Panc1 (cell line): ENCODE measurements at regions not wholly inside any gene's neighbourhood (a gene's known extent, or its start where the extent isn't known, plus 50 kb on each side); places are given as distances from the start of the nearest gene placed in this dataset.

Source experiments
- ATAC-seq: fragments of 200-7000 bp; cut with Tn5 transposase; 2 replicates; pipeline ENCODE4 v1.9.1; 2020; ENCODE audit warnings: mild to moderate bottlenecking, moderate library complexity
- BruUV-seq: library from RNA; stranded (reverse); fragments of 400-500 nt; replicated peaks from 2 replicates; lab custom pipeline; 2021; lab: Mats Ljungman, UMichigan
- CTCF ChIA-PET: fragments of 300-600 bp; sonication (Branson Sonifier 250); formaldehyde crosslinking; loops from one replicate; lab custom pipeline; 2022; ENCODE audit warnings: antibody characterized with exemption; lab: Charles Lee
- POLR2A ChIA-PET: fragments of 300-600 bp; sonication (Branson Sonifier 250); formaldehyde crosslinking; loops from one replicate; lab custom pipeline; 2022; ENCODE audit warnings: antibody characterized with exemption; lab: Charles Lee
- DNase-seq: peaks from one replicate; pipeline ENCODE4 v3.0.0-alpha.2; 2010; ENCODE audit warnings: low read depth, low spot score
- H3K27ac ChIP-seq: 2 replicates; pipeline ENCODE4 v1.5.1; 2011; ENCODE audit warnings: mild to moderate bottlenecking, low read length, inconsistent platforms
- H3K27me3 ChIP-seq: fragments of 200-500 bp; sonication (Bioruptor generic); 2 replicates; pipeline ENCODE4 v1.6.0; 2014; ENCODE audit warnings: low read length, inconsistent platforms; ENCODE audit not compliant: control insufficient read depth, insufficient read depth
- H3K36me3 ChIP-seq: fragments of 200-500 bp; sonication (Bioruptor generic); 2 replicates; pipeline ENCODE4 v1.5.1; 2014; ENCODE audit warnings: inconsistent platforms, mild to moderate bottlenecking, low read length, moderate library complexity; ENCODE audit not compliant: control insufficient read depth, insufficient read depth
- H3K4me1 ChIP-seq: 2 replicates; pipeline ENCODE4 v1.5.1; 2011; ENCODE audit warnings: inconsistent platforms, mild to moderate bottlenecking, low read length, moderate library complexity; ENCODE audit not compliant: control insufficient read depth, insufficient read depth
- H3K4me3 ChIP-seq, 2 experiments: 2 replicates each; pipeline ENCODE4 v1.5.1; 2011 to 2012; ENCODE audit warnings: low read depth in 2 of 2, low read length in 2 of 2, mild to moderate bottlenecking in 2 of 2, inconsistent platforms in 1 of 2, moderate library complexity in 1 of 2
- H3K9me3 ChIP-seq: fragments of 200-500 bp; sonication (Bioruptor generic); 2 replicates; pipeline ENCODE4 v1.5.1; 2014; ENCODE audit warnings: low read depth, mild to moderate bottlenecking, inconsistent platforms, low read length, moderate library complexity; ENCODE audit not compliant: control insufficient read depth, insufficient read depth
- POLR2AphosphoS5 ChIP-seq: IDR thresholded peaks from 2 replicates; pipeline ENCODE4 v1.6.1; 2012; ENCODE audit warnings: mild to moderate bottlenecking, low read depth, low read length, moderate library complexity
- REST ChIP-seq, 2 experiments: IDR thresholded peaks; 2 replicates each; pipeline ENCODE4 v1.6.1; 2011 to 2012; ENCODE audit warnings: low read depth in 2 of 2, control low read depth in 1 of 2, low read length in 1 of 2, mild to moderate bottlenecking in 1 of 2, moderate library complexity in 1 of 2; ENCODE audit not compliant: insufficient read depth in 1 of 2
- SIN3A ChIP-seq: IDR thresholded peaks from 2 replicates; pipeline ENCODE4 v1.6.1; 2012; ENCODE audit warnings: low read depth, mild to moderate bottlenecking, low read length, moderate library complexity, borderline replicate concordance; ENCODE audit not compliant: insufficient read depth
- TCF7L2 ChIP-seq: IDR thresholded peaks from 2 replicates; pipeline ENCODE4 v1.6.1; 2011; ENCODE audit warnings: mild to moderate bottlenecking, low read depth, low read length, inconsistent platforms
- in situ Hi-C: cut with HindIII; loops from 2 replicates; pipeline ENCODE4 v1.10.0; 2016; ENCODE audit warnings: low sequenced_read_pairs, low pct_unique_long_range_greater_than_20kb
- intact Hi-C: fragments of 100-400 bp; cut with micrococcal nuclease; formaldehyde crosslinking; loops from one replicate; pipeline ENCODE4 v1.10.0; 2022; ENCODE audit not compliant: unreplicated experiment
- TF ChIP-seq, protein P1 (sequence below): fragments of 450-650 bp; IDR thresholded peaks from 2 replicates; pipeline ENCODE4 v1.5.1; 2017; ENCODE audit warnings: mild to moderate bottlenecking

GRCh38 chr9:4435197-4435596 is 55.1 kb upstream of the SLC1A1 start:
- in situ Hi-C loops = no loop called here
- BruUV-seq = no TSS peak
- no peak for TF ChIP-seq POLR2AphosphoS5
- no peak for TF ChIP-seq SIN3A
- no peak for TF ChIP-seq REST (IDR thresholded peaks at IDR 0.05; ENCODE audit: insufficient read depth in 1 of 2, low read depth in 2 of 2, low read length in 1 of 2)
- TF ChIP-seq, protein P1, sequence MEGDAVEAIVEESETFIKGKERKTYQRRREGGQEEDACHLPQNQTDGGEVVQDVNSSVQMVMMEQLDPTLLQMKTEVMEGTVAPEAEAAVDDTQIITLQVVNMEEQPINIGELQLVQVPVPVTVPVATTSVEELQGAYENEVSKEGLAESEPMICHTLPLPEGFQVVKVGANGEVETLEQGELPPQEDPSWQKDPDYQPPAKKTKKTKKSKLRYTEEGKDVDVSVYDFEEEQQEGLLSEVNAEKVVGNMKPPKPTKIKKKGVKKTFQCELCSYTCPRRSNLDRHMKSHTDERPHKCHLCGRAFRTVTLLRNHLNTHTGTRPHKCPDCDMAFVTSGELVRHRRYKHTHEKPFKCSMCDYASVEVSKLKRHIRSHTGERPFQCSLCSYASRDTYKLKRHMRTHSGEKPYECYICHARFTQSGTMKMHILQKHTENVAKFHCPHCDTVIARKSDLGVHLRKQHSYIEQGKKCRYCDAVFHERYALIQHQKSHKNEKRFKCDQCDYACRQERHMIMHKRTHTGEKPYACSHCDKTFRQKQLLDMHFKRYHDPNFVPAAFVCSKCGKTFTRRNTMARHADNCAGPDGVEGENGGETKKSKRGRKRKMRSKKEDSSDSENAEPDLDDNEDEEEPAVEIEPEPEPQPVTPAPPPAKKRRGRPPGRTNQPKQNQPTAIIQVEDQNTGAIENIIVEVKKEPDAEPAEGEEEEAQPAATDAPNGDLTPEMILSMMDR = no peak
- no peak for TF ChIP-seq TCF7L2
- ChIA-PET POLR2A (no interaction called here), CTCF (no interaction called here)
- Histone ChIP-seq H3K27me3 (no peaks in the 10 kb centered on the region), H3K4me3 (no peak overlapping the region), H3K4me1 (no peaks in the 10 kb centered on the region), H3K27ac (no peak overlapping the region), H3K9me3 (no peaks in the 10 kb centered on the region), H3K36me3 (no peaks in the 10 kb centered on the region)
- intact Hi-C loops = no loop called here
- DNase-seq (no peak), ATAC-seq (no peak)

DNA sequence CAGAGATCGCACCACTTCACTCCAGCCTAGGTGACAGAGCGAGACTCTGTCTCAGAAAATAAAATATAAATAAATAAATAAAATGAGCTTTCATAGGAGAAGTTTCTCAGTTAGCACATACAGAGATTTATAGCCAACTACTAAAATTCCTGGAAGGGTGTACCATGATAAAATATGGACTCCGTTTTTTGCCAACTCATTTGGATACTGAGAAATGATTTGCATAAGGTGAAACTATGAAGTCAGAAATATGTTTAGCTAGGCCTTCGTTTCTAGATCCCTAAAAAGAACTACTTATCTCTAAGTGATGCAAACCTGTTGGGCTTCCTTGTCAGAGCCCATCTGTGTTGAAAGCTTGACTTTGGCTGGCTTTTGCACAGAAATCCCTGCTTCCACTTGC is 56.9 kb upstream of the SLC1A1 start:
- TF ChIP-seq POLR2AphosphoS5 (no peak), SIN3A (no peak), REST (IDR thresholded peaks at IDR 0.05; ENCODE audit: insufficient read depth in 1 of 2, low read depth in 2 of 2, low read length in 1 of 2) (no peak)
- no TSS peak for BruUV-seq
- ATAC-seq (no peak), DNase-seq (no peak)
- Histone ChIP-seq H3K27me3 (no peaks in the 10 kb centered on the region), H3K4me1 (no peaks in the 10 kb centered on the region), H3K27ac (no peak overlapping the region), H3K36me3 (no peaks in the 10 kb centered on the region), H3K4me3 (no peak overlapping the region), H3K9me3 (no peaks in the 10 kb centered on the region)
- ChIA-PET POLR2A (no interaction called here), CTCF (no interaction called here)
- intact Hi-C loops (no loop called here), in situ Hi-C loops (no loop called here)
